ENCODE measurements at regions not wholly inside any gene's neighbourhood (a gene's known extent, or its start where the extent isn't known, plus 50 kb on each side); places are given as distances from the start of the nearest gene placed in this dataset.

DNA sequence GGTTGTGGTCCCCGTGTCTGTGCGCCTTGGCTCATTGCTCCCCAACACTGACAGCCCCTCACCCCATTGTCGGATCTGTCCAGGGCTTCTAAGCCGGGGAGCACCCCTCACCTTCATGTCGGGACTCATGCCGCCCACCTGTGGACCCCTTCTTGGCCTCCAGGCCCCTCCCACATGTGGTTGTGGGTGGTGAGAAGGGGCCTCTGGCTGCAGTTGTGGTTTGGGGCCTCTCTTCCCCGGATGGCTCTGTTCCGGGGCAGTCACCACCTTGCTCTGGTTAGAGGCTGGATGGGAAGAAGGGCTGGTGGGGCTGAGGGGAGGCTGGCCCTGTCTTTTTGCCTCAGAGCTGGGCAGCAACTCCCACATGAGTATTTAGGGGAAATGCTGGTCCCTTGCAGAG is 158.6 kb upstream of the C1orf174 start:
- H3K27ac ChIP-seq (ENCODE audit: low read depth, low read length), result peak overlapping the region; percentile 12; the same call in 1 of the 2 replicates
- no peaks in the 10 kb centered on the region for H3K27me3 ChIP-seq (ENCODE audit: control insufficient read depth, low read length)
- H3K36me3 ChIP-seq (ENCODE audit: control insufficient read depth, low read length), result no peaks in the 10 kb centered on the region
- peak overlapping the region; percentile 46 for H3K4me2 ChIP-seq (ENCODE audit: low read length)
- peaks cover 50% of the 10 kb centered on the region for H3K4me1 ChIP-seq (ENCODE audit: control insufficient read depth, low read length)
- H4K20me1 ChIP-seq (ENCODE audit: control insufficient read depth, insufficient read depth, low read depth, low read length), result no peaks in the 10 kb centered on the region
- H3K9me2 ChIP-seq (replicated peaks; ENCODE audit: control insufficient read depth, low read length), result no peaks in the 10 kb centered on the region
- no peaks in the 10 kb centered on the region for H3K79me2 ChIP-seq (ENCODE audit: control insufficient read depth, low read length)
- H3K4me3 ChIP-seq (ENCODE audit: low read length), result peak overlapping the region; percentile 38
- TF ChIP-seq, protein P1, sequence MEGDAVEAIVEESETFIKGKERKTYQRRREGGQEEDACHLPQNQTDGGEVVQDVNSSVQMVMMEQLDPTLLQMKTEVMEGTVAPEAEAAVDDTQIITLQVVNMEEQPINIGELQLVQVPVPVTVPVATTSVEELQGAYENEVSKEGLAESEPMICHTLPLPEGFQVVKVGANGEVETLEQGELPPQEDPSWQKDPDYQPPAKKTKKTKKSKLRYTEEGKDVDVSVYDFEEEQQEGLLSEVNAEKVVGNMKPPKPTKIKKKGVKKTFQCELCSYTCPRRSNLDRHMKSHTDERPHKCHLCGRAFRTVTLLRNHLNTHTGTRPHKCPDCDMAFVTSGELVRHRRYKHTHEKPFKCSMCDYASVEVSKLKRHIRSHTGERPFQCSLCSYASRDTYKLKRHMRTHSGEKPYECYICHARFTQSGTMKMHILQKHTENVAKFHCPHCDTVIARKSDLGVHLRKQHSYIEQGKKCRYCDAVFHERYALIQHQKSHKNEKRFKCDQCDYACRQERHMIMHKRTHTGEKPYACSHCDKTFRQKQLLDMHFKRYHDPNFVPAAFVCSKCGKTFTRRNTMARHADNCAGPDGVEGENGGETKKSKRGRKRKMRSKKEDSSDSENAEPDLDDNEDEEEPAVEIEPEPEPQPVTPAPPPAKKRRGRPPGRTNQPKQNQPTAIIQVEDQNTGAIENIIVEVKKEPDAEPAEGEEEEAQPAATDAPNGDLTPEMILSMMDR (IDR thresholded peaks at IDR 0.05; ENCODE audit: low read depth, low read length, poor library complexity, severe bottlenecking), result no peak
- TF ChIP-seq EZH2phosphoT487 (IDR thresholded peaks at IDR 0.05; ENCODE audit: borderline replicate concordance, low read length), result no peak
- H3K9me3 ChIP-seq (ENCODE audit: control insufficient read depth, insufficient read depth, low read length), result no peaks in the 10 kb centered on the region
- no peaks in the 10 kb centered on the region for H3F3A ChIP-seq (ENCODE audit: control insufficient read depth, insufficient read depth)

DNA sequence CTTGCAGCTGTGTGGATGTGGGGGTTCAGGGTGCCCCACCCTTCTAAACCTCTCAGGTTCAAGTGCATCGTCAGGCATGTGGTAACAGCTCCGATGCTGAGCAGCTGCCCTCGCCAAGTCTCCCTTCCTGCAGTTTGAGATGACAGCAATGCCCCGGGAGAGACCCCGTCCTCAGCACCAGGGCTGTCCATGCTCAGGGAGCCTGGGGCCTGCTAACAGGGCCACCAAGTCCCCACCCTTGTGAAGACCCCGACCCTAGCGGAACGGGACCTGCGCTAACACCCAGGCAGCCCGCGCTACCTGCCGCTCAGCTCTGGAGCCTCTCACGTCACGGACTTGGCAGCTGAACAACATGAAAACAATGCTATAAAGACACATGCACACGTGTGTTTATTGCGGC is 159.2 kb upstream of the C1orf174 start:
- peak overlapping the region; percentile 46 for H3K4me2 ChIP-seq (ENCODE audit: low read length)
- H3K4me1 ChIP-seq (ENCODE audit: control insufficient read depth, low read length), result peaks cover 46% of the 10 kb centered on the region
- H3K36me3 ChIP-seq (ENCODE audit: control insufficient read depth, low read length), result no peaks in the 10 kb centered on the region
- H3K9me2 ChIP-seq (replicated peaks; ENCODE audit: control insufficient read depth, low read length), result no peaks in the 10 kb centered on the region
- no peaks in the 10 kb centered on the region for H4K20me1 ChIP-seq (ENCODE audit: control insufficient read depth, insufficient read depth, low read depth, low read length)
- H3K4me3 ChIP-seq (ENCODE audit: low read length), result peak overlapping the region; percentile 38
- H3F3A ChIP-seq (ENCODE audit: control insufficient read depth, insufficient read depth), result no peaks in the 10 kb centered on the region; the same call in 1 of the 2 replicates
- H3K27me3 ChIP-seq (ENCODE audit: control insufficient read depth, low read length), result no peaks in the 10 kb centered on the region
- H3K27ac ChIP-seq (ENCODE audit: low read depth, low read length), result peak overlapping the region; percentile 12; the same call in 1 of the 2 replicates
- H3K79me2 ChIP-seq (ENCODE audit: control insufficient read depth, low read length), result no peaks in the 10 kb centered on the region
- no peaks in the 10 kb centered on the region for H3K9me3 ChIP-seq (ENCODE audit: control insufficient read depth, insufficient read depth, low read length)
- TF ChIP-seq, protein P1 (IDR thresholded peaks at IDR 0.05; ENCODE audit: low read depth, low read length, poor library complexity, severe bottlenecking), result no peak
- TF ChIP-seq EZH2phosphoT487 (IDR thresholded peaks at IDR 0.05; ENCODE audit: borderline replicate concordance, low read length), result no peak

DNA sequence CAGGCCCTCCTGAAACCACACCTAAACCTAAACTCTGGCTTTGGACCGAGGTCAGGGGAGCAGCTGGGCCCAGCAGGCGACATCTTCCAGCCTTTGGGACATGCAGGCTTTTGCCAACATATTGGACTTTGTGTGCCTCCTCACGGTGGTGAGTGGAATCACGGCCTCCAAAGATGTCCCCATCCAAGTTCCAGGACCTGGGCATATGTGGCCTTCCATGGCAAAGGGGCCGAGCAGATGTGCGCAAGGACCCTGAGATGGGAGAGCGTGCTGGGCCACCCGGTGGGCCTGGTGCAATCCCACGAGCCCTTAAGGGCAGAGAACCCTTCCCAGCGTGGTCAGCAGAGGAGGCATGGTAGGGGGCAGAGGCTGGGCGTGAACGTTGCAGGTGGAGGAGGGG is 160.8 kb upstream of the C1orf174 start:
- TF ChIP-seq, protein P1 (IDR thresholded peaks at IDR 0.05; ENCODE audit: low read depth, low read length, poor library complexity, severe bottlenecking), result no peak
- no peak for TF ChIP-seq EZH2phosphoT487 (IDR thresholded peaks at IDR 0.05; ENCODE audit: borderline replicate concordance, low read length)

More for the DNA sequence above, 160.8 kb upstream of the C1orf174 start:
- no peak overlapping the region for H3K4me3 ChIP-seq (ENCODE audit: low read length)
- no peaks in the 10 kb centered on the region for H3K27me3 ChIP-seq (ENCODE audit: control insufficient read depth, low read length)
- no peaks in the 10 kb centered on the region for H3K9me2 ChIP-seq (replicated peaks; ENCODE audit: control insufficient read depth, low read length)
- H3K4me1 ChIP-seq (ENCODE audit: control insufficient read depth, low read length), result peaks cover 34% of the 10 kb centered on the region
- H3K4me2 ChIP-seq (ENCODE audit: low read length), result no peak overlapping the region
- no peaks in the 10 kb centered on the region for H3K9me3 ChIP-seq (ENCODE audit: control insufficient read depth, insufficient read depth, low read length)
- H4K20me1 ChIP-seq (ENCODE audit: control insufficient read depth, insufficient read depth, low read depth, low read length), result no peaks in the 10 kb centered on the region
- H3K27ac ChIP-seq (ENCODE audit: low read depth, low read length), result no peak overlapping the region
- H3F3A ChIP-seq (ENCODE audit: control insufficient read depth, insufficient read depth), result no peaks in the 10 kb centered on the region; the same call in 1 of the 2 replicates
- H3K36me3 ChIP-seq (ENCODE audit: control insufficient read depth, low read length), result no peaks in the 10 kb centered on the region
- no peaks in the 10 kb centered on the region for H3K79me2 ChIP-seq (ENCODE audit: control insufficient read depth, low read length)

All from DOHH2 (cell line).